ENCODE measurements at regions not wholly inside any gene's neighbourhood (a gene's known extent, or its start where the extent isn't known, plus 50 kb on each side); places are given as distances from the start of the nearest gene placed in this dataset.

GRCh38 chr20:11716945-11717248, 200.8 kb upstream of the BTBD3 start:
- no peak overlapping the region for H3K27ac Mint-ChIP-seq
- peaks cover 16% of the 10 kb centered on the region for H3K4me1 Mint-ChIP-seq
- H3K9me3 Mint-ChIP-seq, result no peaks in the 10 kb centered on the region
- no peak for TF ChIP-seq CTCF (IDR thresholded peaks at IDR 0.05; ENCODE audit: unreplicated experiment in 3 of 3)
- H3K4me3 Mint-ChIP-seq, result no peak overlapping the region
- no peaks in the 10 kb centered on the region for H3K27me3 Mint-ChIP-seq (ENCODE audit: low read depth)
- H3K36me3 Mint-ChIP-seq (ENCODE audit: low read depth), result no peaks in the 10 kb centered on the region

DNA sequence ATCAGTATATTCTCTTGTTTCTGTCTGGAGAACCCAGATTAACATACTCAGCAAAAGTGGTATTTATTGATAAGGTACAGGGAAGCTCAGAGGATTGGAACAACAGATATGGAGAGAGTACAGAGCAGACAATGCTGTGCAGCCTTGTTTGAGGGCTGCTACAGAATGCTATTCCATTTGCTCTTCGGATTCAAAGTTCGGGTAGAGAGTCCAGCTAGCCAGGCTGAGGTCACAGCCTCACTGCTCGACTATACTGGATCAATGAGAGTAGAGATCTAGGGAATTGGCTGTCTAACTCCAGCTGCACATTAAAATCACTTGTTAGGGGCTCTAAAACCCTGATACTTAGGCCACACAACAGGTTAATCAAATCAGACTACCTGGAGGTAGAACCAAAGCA, 200.1 kb upstream of the BTBD3 start:
- Mint-ChIP-seq H3K4me3 (no peak overlapping the region), H3K9me3 (no peaks in the 10 kb centered on the region), H3K27me3 (ENCODE audit: low read depth) (no peaks in the 10 kb centered on the region), H3K36me3 (ENCODE audit: low read depth) (no peaks in the 10 kb centered on the region), H3K27ac (no peak overlapping the region), H3K4me1 (peaks cover 16% of the 10 kb centered on the region)
- TF ChIP-seq CTCF (IDR thresholded peaks at IDR 0.05; ENCODE audit: unreplicated experiment in 3 of 3), result no peak

- H3K36me3 Mint-ChIP-seq (ENCODE audit: low read depth), result no peaks in the 10 kb centered on the region
- no peak overlapping the region for H3K4me3 Mint-ChIP-seq
- TF ChIP-seq CTCF (IDR thresholded peaks at IDR 0.05; ENCODE audit: unreplicated experiment in 3 of 3), result no peak
- H3K9me3 Mint-ChIP-seq, result no peaks in the 10 kb centered on the region
- peaks cover 16% of the 10 kb centered on the region for H3K4me1 Mint-ChIP-seq
- H3K27ac Mint-ChIP-seq, result no peak overlapping the region
- no peaks in the 10 kb centered on the region for H3K27me3 Mint-ChIP-seq (ENCODE audit: low read depth)
Measured at GRCh38 chr20:11718474-11719094, 199.1 kb upstream of the BTBD3 start.

- H3K27ac Mint-ChIP-seq, result no peak overlapping the region
- peaks cover 5% of the 10 kb centered on the region for H3K27me3 Mint-ChIP-seq (ENCODE audit: low read depth)
Measured at GRCh38 chr20:11719153-11719552, 198.5 kb upstream of the BTBD3 start.

DNA sequence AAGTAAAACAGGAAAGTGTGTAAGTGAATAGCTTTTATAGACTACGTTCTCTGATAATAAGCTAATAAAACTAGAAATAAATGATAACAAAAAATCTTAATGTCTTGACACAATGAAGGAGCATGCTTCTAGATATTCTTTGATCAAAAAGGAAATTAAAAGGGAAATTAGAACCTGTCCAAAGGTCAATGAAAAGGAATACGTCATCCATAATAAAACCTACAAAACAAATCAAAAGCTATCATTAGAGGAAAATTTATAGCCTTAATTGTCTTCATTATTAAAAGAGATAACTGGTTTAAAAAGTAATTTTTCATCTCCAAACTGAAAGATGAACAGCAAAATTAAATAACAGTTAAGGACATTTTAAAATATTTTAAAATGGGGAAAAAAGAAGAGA, 196.3 kb upstream of the BTBD3 start:
- H3K4me1 Mint-ChIP-seq, result peaks cover 8% of the 10 kb centered on the region
- TF ChIP-seq CTCF (IDR thresholded peaks at IDR 0.05; ENCODE audit: unreplicated experiment in 3 of 3), result no peak
- no peaks in the 10 kb centered on the region for H3K9me3 Mint-ChIP-seq
- no peaks in the 10 kb centered on the region for H3K36me3 Mint-ChIP-seq (ENCODE audit: low read depth)
- H3K27ac Mint-ChIP-seq, result no peak overlapping the region
- H3K4me3 Mint-ChIP-seq, result no peak overlapping the region
- peaks cover 5% of the 10 kb centered on the region for H3K27me3 Mint-ChIP-seq (ENCODE audit: low read depth)

More at GRCh38 chr20:11719153-11719552, 198.5 kb upstream of the BTBD3 start:
- no peak for TF ChIP-seq CTCF (IDR thresholded peaks at IDR 0.05; ENCODE audit: unreplicated experiment in 3 of 3)
- Mint-ChIP-seq H3K36me3 (ENCODE audit: low read depth) (no peaks in the 10 kb centered on the region), H3K9me3 (no peaks in the 10 kb centered on the region), H3K4me3 (no peak overlapping the region), H3K4me1 (peaks cover 16% of the 10 kb centered on the region)

GRCh38 chr20:11724097-11724496, 193.6 kb upstream of the BTBD3 start:
- H3K27me3 Mint-ChIP-seq (ENCODE audit: low read depth), result peaks cover 5% of the 10 kb centered on the region
- H3K4me3 Mint-ChIP-seq, result no peak overlapping the region
- H3K36me3 Mint-ChIP-seq (ENCODE audit: low read depth), result no peaks in the 10 kb centered on the region
- peaks cover 1% of the 10 kb centered on the region for H3K9me3 Mint-ChIP-seq
- H3K27ac Mint-ChIP-seq, result no peak overlapping the region
- no peak for TF ChIP-seq CTCF (IDR thresholded peaks at IDR 0.05; ENCODE audit: unreplicated experiment in 3 of 3)
- peaks cover 14% of the 10 kb centered on the region for H3K4me1 Mint-ChIP-seq

Measured in nephron (organoid).